ENCODE measurements at regions not wholly inside any gene's neighbourhood (a gene's known extent, or its start where the extent isn't known, plus 50 kb on each side); places are given as distances from the start of the nearest gene placed in this dataset.

DNA sequence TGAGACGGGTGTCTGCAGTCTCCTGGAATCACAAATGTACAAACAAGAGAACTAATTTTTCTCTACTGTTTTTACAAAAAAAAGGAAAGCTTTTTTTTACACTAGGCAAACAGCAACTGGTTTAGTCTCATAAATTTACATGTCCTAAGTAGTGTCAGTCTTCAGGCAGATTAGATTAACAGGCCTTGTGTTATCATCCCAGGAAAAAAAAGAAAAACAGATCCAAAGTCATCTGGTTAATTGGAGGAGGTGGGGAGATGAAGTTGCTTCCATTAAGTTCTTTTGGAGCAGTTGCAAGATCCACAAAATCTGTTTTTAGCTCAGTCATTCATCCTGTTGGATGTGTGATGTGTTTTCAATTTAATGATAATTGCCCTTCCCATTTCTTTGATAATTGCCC is 363.5 kb upstream of the ADGRL2 start:
- Mint-ChIP-seq H3K9me3 (peaks cover 4% of the 10 kb centered on the region), H3K36me3 (ENCODE audit: low read depth) (no peaks in the 10 kb centered on the region), H3K4me3 (no peak overlapping the region), H3K27me3 (no peaks in the 10 kb centered on the region), H3K4me1 (ENCODE audit: low read depth) (no peaks in the 10 kb centered on the region), H3K27ac (no peak overlapping the region)
- H3K27me3 ChIP-seq (ENCODE audit: control insufficient read depth in 1 of 2, insufficient read depth in 2 of 2, low read length in 2 of 2) = no peaks in the 10 kb centered on the region
- H3K36me3 ChIP-seq (ENCODE audit: insufficient read depth, low read length) = no peaks in the 10 kb centered on the region
- TF ChIP-seq, protein P1, sequence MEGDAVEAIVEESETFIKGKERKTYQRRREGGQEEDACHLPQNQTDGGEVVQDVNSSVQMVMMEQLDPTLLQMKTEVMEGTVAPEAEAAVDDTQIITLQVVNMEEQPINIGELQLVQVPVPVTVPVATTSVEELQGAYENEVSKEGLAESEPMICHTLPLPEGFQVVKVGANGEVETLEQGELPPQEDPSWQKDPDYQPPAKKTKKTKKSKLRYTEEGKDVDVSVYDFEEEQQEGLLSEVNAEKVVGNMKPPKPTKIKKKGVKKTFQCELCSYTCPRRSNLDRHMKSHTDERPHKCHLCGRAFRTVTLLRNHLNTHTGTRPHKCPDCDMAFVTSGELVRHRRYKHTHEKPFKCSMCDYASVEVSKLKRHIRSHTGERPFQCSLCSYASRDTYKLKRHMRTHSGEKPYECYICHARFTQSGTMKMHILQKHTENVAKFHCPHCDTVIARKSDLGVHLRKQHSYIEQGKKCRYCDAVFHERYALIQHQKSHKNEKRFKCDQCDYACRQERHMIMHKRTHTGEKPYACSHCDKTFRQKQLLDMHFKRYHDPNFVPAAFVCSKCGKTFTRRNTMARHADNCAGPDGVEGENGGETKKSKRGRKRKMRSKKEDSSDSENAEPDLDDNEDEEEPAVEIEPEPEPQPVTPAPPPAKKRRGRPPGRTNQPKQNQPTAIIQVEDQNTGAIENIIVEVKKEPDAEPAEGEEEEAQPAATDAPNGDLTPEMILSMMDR (IDR thresholded peaks at IDR 0.05) = no peak
- no peak for ATAC-seq (ENCODE audit: poor library complexity)
- intact Hi-C loops (cut with DNase I, micrococcal nuclease) = no loop called here
- CTCF ChIA-PET = no interaction called here
- no peak overlapping the region for H3K4me3 ChIP-seq (ENCODE audit: low read length)
- no peak overlapping the region for H3K27ac ChIP-seq (ENCODE audit: low read depth in 1 of 2, low read length in 2 of 2)
- H3K4me1 ChIP-seq (ENCODE audit: insufficient read depth, low read length) = no peaks in the 10 kb centered on the region
- H3K9me3 ChIP-seq (ENCODE audit: control insufficient read depth in 1 of 2, insufficient read depth in 1 of 2, low read length in 2 of 2) = peaks cover 0 to 9% of the 10 kb centered on the region in 2 experiments
- POLR2A ChIA-PET = interaction anchor here (0.6 kb wide), 1 partner anchor 198 kb away, joined by 3 read pairs; no protein-coding TSS in a partner anchor
- no peak for DNase-seq

DNA sequence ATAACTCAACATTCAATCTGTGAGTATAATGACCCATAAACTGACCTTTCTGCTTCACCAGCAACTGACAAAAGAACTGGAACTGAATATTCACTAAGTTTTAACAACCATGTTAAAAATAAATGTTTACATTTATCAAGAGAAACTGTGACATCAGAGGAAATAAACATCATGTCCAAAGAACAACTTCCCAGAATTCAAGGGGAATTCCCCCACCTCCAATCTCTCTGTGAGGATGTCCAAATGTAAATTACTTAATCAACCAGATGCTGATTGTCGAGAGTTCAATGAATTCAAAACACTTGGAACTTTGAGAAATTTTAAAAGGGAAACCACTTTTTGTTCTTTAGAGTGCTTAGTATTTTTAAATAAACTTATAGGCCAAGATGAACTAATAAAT is 365.6 kb upstream of the ADGRL2 start:
- Histone ChIP-seq H3K4me1 (ENCODE audit: insufficient read depth, low read length) (no peaks in the 10 kb centered on the region), H3K27me3 (ENCODE audit: control insufficient read depth in 1 of 2, insufficient read depth in 2 of 2, low read length in 2 of 2) (no peaks in the 10 kb centered on the region), H3K36me3 (ENCODE audit: insufficient read depth, low read length) (no peaks in the 10 kb centered on the region), H3K4me3 (ENCODE audit: low read length) (no peak overlapping the region), H3K27ac (ENCODE audit: low read depth in 1 of 2, low read length in 2 of 2) (no peak overlapping the region), H3K9me3 (ENCODE audit: control insufficient read depth in 1 of 2, insufficient read depth in 1 of 2, low read length in 2 of 2) (peaks cover 0 to 5% of the 10 kb centered on the region in 2 experiments)
- DNase-seq (no peak), ATAC-seq (ENCODE audit: poor library complexity) (no peak)
- Mint-ChIP-seq H3K36me3 (ENCODE audit: low read depth) (no peaks in the 10 kb centered on the region), H3K27me3 (no peaks in the 10 kb centered on the region), H3K9me3 (no peaks in the 10 kb centered on the region), H3K4me3 (no peak overlapping the region), H3K27ac (no peak overlapping the region), H3K4me1 (ENCODE audit: low read depth) (no peaks in the 10 kb centered on the region)
- intact Hi-C loops (cut with DNase I, micrococcal nuclease) = no loop called here
- CTCF ChIA-PET = no interaction called here
- TF ChIP-seq, protein P1 (IDR thresholded peaks at IDR 0.05) = no peak
- POLR2A ChIA-PET = no interaction called here

DNA sequence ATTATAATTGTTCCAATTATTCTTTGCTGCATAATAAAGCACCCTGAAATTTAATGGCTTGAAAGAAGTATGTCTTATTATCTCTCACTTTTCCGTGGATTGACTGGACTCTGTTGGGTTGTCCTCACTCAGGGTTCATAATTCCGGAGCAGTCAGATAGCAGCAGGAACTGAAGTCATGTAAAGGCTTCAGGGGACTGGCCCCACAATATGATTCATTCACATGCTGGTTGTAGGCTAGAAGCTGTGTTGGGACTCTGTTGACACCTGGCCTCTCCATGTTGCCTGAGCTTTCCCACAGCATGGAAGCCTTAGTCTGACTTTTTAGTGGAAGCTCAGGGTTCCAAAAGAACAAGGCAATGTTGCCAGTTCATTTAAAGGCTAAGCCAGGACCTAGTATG is 367.1 kb upstream of the ADGRL2 start:
- DNase-seq = no peak
- H3K36me3 ChIP-seq (ENCODE audit: insufficient read depth, low read length) = no peaks in the 10 kb centered on the region
- Mint-ChIP-seq H3K27me3 (no peaks in the 10 kb centered on the region), H3K36me3 (ENCODE audit: low read depth) (no peaks in the 10 kb centered on the region), H3K4me1 (ENCODE audit: low read depth) (no peaks in the 10 kb centered on the region), H3K9me3 (no peaks in the 10 kb centered on the region), H3K4me3 (no peak overlapping the region), H3K27ac (no peak overlapping the region)
- intact Hi-C loops (cut with DNase I, micrococcal nuclease) = no loop called here
- no peak overlapping the region for H3K4me3 ChIP-seq (ENCODE audit: low read length)
- H3K4me1 ChIP-seq (ENCODE audit: insufficient read depth, low read length) = no peaks in the 10 kb centered on the region
- H3K9me3 ChIP-seq (ENCODE audit: control insufficient read depth in 1 of 2, insufficient read depth in 1 of 2, low read length in 2 of 2) = peaks cover 0 to 7% of the 10 kb centered on the region in 2 experiments
- POLR2A ChIA-PET = no interaction called here
- no peaks in the 10 kb centered on the region for H3K27me3 ChIP-seq (ENCODE audit: control insufficient read depth in 1 of 2, insufficient read depth in 2 of 2, low read length in 2 of 2)
- CTCF ChIA-PET = no interaction called here
- no peak overlapping the region for H3K27ac ChIP-seq (ENCODE audit: low read depth in 1 of 2, low read length in 2 of 2)
- ATAC-seq (ENCODE audit: poor library complexity) = no peak
- TF ChIP-seq, protein P1 (IDR thresholded peaks at IDR 0.05) = no peak
